BLaER1 treated with 17β-estradiol and CSF1 and Interleukin-3, amounts not matched to agents 10 nM and 100 nM (cell line): ENCODE measurements at regions not wholly inside any gene's neighbourhood (a gene's known extent, or its start where the extent isn't known, plus 50 kb on each side); places are given as distances from the start of the nearest gene placed in this dataset.

Source experiments
- H3K27ac ChIP-seq, 11 experiments: shearing (Covaris generic); formaldehyde crosslinking; 2 replicates each; pipeline ENCODE4 v1.8.1; 2022
- H3K27me3 ChIP-seq, 11 experiments: shearing (Covaris generic); formaldehyde crosslinking; 2 replicates each; pipeline ENCODE4 v1.8.1; 2022
- H3K36me3 ChIP-seq, 11 experiments: shearing (Covaris generic); formaldehyde crosslinking; 2 replicates each; pipeline ENCODE4 v1.8.1; 2022
- H3K4me1 ChIP-seq, 10 experiments: shearing (Covaris generic); formaldehyde crosslinking; 2 replicates each; pipeline ENCODE4 v1.8.1; 2022
- H3K4me2 ChIP-seq, 11 experiments: shearing (Covaris generic); formaldehyde crosslinking; 2 replicates each; pipeline ENCODE4 v1.8.1; 2022
- H3K4me3 ChIP-seq, 10 experiments: shearing (Covaris generic); formaldehyde crosslinking; 2 replicates each; pipeline ENCODE4 v1.8.1; 2022
- H3K9ac ChIP-seq, 11 experiments: shearing (Covaris generic); formaldehyde crosslinking; 2 replicates each; pipeline ENCODE4 v1.8.1; 2022
- H3K9me3 ChIP-seq, 11 experiments: shearing (Covaris generic); formaldehyde crosslinking; replicated peaks in 1 of 11; 2 replicates each; pipeline ENCODE4 v1.8.1; 2022
- H4K20me1 ChIP-seq, 11 experiments: shearing (Covaris generic); formaldehyde crosslinking; 2 replicates each; pipeline ENCODE4 v1.8.1; 2022
- Cebpa-rat ChIP-seq, 11 experiments: shearing (Covaris generic); IDR thresholded peaks; 2 replicates each; pipeline ENCODE4 v1.8.1; 2022

DNA sequence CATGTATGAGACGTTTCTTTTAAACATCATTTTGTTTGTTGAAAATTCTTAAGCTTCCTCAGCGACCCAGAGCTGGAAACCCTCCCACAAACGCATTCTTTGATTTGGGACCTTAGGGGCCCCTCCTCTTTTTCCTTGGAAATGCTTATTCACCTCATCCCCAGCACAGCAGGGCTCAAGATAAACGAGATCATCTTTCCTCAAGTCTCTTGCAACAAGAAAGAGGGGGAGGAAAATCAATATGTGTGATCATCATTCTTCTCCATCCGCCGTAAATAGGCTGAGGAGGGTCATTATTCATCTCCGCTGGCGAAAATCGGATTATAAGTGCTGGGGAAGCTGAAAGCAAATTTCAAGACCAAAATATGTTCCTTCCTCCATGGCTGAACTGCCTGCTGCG, 1415.2 kb downstream of the AACS start:
- H3K36me3 ChIP-seq, result no peaks in the 10 kb centered on the region
- no peaks in the 10 kb centered on the region for H3K4me1 ChIP-seq
- peaks cover 9 to 36% (median 16%) of the 10 kb centered on the region in 11 experiments for H3K9me3 ChIP-seq
- no peak overlapping the region for H3K9ac ChIP-seq
- H4K20me1 ChIP-seq, result no peaks in the 10 kb centered on the region
- H3K4me3 ChIP-seq, result no peak overlapping the region
- no peak overlapping the region for H3K4me2 ChIP-seq
- no peak for TF ChIP-seq Cebpa-rat (IDR thresholded peaks at IDR 0.05)
- H3K27me3 ChIP-seq, result no peaks in the 10 kb centered on the region
- H3K27ac ChIP-seq, result no peak overlapping the region

- H3K27ac ChIP-seq, result no peak overlapping the region
- no peak overlapping the region for H3K9ac ChIP-seq
- H4K20me1 ChIP-seq, result no peaks in the 10 kb centered on the region
- H3K4me2 ChIP-seq, result no peak overlapping the region
- H3K4me1 ChIP-seq, result no peaks in the 10 kb centered on the region
- H3K9me3 ChIP-seq, result peaks cover 0 to 24% (median 6%) of the 10 kb centered on the region in 11 experiments; a peak in 12 of 22 replicates
- no peak for TF ChIP-seq Cebpa-rat (IDR thresholded peaks at IDR 0.05)
- H3K4me3 ChIP-seq, result no peak overlapping the region
- no peaks in the 10 kb centered on the region for H3K36me3 ChIP-seq
- no peaks in the 10 kb centered on the region for H3K27me3 ChIP-seq
Measured at GRCh38 chr12:126481688-126482087, 1416.5 kb downstream of the AACS start.

DNA sequence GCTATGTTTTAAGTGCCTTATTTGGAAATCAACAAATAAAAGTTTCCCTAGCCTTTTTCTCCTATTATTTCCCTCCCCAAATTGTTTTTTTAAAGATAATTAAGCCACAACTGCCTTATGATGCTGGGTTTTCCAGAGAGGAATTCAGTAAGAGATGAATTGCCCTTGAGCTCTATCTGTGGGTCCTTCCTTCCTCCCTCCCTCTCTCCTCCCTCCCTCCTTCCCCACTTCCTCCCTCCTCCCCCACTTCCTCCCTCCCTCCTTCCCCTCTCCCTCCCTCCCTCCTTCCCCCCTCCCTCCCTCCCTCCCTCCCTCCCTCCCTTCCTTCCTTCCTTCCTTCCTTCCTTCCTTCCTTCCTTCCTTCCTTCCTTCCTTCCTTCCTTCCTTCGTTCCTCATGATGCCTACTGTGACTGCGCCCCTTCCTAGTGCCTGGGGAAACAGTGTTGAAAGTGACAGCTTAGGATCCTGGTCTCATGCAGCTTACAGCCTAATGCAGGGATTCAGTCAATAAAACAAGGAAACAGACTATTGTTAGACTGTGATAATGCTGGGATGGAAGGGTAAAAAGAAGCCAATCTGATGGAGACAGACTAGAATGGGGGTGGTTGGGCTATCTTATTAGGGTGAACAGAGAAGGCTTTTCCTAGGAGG, 1417.1 kb downstream of the AACS start:
- Histone ChIP-seq H3K4me2 (no peak overlapping the region), H3K36me3 (no peaks in the 10 kb centered on the region), H3K9me3 (peaks cover 0 to 18% (median 6%) of the 10 kb centered on the region in 11 experiments; a peak in 10 of 22 replicates), H3K27me3 (no peaks in the 10 kb centered on the region), H3K27ac (no peak overlapping the region), H4K20me1 (no peaks in the 10 kb centered on the region), H3K4me1 (no peaks in the 10 kb centered on the region), H3K4me3 (no peak overlapping the region), H3K9ac (no peak overlapping the region)
- no peak for TF ChIP-seq Cebpa-rat (IDR thresholded peaks at IDR 0.05)

DNA sequence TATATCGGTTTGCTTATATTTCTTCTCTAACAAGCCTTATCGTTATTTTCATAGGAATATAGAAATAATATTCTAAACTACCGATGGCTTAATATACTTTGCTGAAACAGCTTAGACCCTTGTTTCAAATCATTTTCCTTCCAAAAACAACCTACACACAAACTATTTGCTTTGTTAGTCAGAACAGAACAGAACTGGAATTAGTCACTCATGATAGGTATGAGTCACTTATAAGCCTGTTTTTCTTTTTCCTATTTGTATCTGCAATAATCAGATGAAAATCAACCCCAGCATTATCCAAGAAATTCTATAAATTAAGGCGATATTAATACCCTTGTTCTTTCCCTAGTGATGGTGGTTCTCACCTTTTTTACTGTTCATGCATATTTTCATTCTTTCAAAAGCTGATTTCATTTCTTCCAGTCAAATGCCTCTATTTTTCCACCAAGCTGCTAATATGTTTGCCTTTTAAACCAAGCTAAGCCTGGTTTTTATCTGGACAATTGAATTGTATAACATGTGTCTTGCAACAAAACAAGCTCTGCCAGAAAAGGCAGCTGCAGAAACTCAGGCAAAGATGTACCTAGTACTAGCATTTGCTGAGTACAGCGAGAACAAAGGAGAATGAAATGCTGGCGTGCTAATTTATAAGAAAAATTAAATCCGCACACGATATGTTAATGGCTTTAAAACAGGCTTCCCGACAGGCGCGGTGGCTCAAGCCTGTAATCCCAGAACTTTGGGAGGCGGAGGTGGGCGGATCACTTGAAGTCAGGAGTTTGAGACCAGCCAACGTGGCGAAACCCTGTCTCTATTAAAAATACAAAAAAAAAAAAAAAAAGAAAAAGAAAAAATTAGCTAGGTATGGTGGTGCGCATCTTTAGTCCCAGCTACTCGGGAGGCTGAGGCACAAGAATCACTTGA, 1418.2 kb downstream of the AACS start:
- no peak overlapping the region for H3K27ac ChIP-seq
- no peaks in the 10 kb centered on the region for H3K27me3 ChIP-seq
- H3K4me2 ChIP-seq, result no peak overlapping the region
- H3K36me3 ChIP-seq, result no peaks in the 10 kb centered on the region
- H3K9ac ChIP-seq, result no peak overlapping the region
- H3K9me3 ChIP-seq, result peaks cover 0 to 18% (median 6%) of the 10 kb centered on the region in 11 experiments; a peak in 10 of 22 replicates
- no peaks in the 10 kb centered on the region for H4K20me1 ChIP-seq
- H3K4me1 ChIP-seq, result no peaks in the 10 kb centered on the region
- no peak for TF ChIP-seq Cebpa-rat (IDR thresholded peaks at IDR 0.05)
- H3K4me3 ChIP-seq, result no peak overlapping the region

GRCh38 chr12:126487431-126487980, 1422.3 kb downstream of the AACS start:
- Histone ChIP-seq H4K20me1 (no peaks in the 10 kb centered on the region), H3K4me3 (no peak overlapping the region), H3K9ac (no peak overlapping the region), H3K27me3 (no peaks in the 10 kb centered on the region), H3K4me2 (no peak overlapping the region), H3K4me1 (no peaks in the 10 kb centered on the region), H3K36me3 (no peaks in the 10 kb centered on the region), H3K9me3 (peaks cover 15 to 25% (median 23%) of the 10 kb centered on the region in 11 experiments), H3K27ac (no peak overlapping the region)
- no peak for TF ChIP-seq Cebpa-rat (IDR thresholded peaks at IDR 0.05)

GRCh38 chr12:126488806-126489205, 1423.6 kb downstream of the AACS start:
- Histone ChIP-seq H3K4me1 (0 out of 20 replicates have a peak, but pooled peaks cover 0 to 6% (median 0%) of the 10 kb centered on the region in 10 experiments), H3K27me3 (no peaks in the 10 kb centered on the region), H3K4me3 (no peak overlapping the region), H3K27ac (no peak overlapping the region), H4K20me1 (no peaks in the 10 kb centered on the region), H3K9ac (no peak overlapping the region), H3K4me2 (no peak overlapping the region), H3K36me3 (no peaks in the 10 kb centered on the region), H3K9me3 (peaks cover 15 to 25% (median 23%) of the 10 kb centered on the region in 11 experiments)
- no peak for TF ChIP-seq Cebpa-rat (IDR thresholded peaks at IDR 0.05)

- H3K4me1 ChIP-seq, result 0 out of 20 replicates have a peak, but pooled peaks cover 0 to 7% (median 0%) of the 10 kb centered on the region in 10 experiments
- TF ChIP-seq Cebpa-rat (IDR thresholded peaks at IDR 0.05), result no peak
- no peak overlapping the region for H3K4me2 ChIP-seq
- no peaks in the 10 kb centered on the region for H3K27me3 ChIP-seq
- H3K27ac ChIP-seq, result no peak overlapping the region
- no peak overlapping the region for H3K9ac ChIP-seq
- H3K4me3 ChIP-seq, result no peak overlapping the region
- no peaks in the 10 kb centered on the region for H4K20me1 ChIP-seq
- peaks cover 15 to 25% (median 23%) of the 10 kb centered on the region in 11 experiments for H3K9me3 ChIP-seq
- no peaks in the 10 kb centered on the region for H3K36me3 ChIP-seq
Measured at GRCh38 chr12:126492181-126492580, 1426.9 kb downstream of the AACS start.

DNA sequence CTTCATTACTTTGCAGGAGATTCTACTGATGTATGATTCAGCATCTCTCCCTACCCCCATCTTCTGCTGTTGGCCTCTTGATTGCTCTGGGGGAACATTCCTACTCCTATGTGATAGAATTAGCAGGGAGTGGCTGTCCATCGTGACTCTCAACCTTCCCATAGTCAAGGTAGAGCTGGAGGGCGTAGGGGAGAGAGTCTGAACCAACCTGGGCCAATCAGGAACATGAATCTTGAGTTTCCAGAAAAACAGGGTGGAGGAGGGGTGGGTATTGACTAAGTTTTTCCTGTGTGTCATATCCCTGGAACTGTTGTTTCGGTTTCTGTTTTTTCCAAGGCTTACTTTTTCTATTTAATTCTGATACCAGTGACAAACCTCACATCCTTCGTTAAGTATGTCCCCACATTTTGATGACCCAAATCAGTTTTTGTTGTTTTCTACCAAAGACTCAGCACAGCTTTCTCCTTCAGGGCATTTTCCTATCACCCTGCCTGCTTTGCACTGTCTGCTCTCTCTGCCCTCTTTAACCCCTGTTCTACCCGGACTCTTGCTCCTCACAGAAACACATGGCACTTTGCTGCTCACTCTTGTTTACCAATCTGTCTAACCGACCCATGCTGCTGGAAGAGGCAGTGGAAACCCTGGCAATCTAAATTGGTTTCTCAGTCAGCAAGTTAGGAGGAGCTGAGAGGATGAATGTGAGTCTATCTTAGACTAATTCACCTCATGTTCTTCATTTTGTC, 1428.3 kb downstream of the AACS start:
- Histone ChIP-seq H3K27me3 (no peaks in the 10 kb centered on the region), H3K4me2 (peak overlapping the region in 3 of 11 experiments; percentile 1 to 17 (median 2); a peak in 2 of 22 replicates)

More for the DNA sequence above, 1428.3 kb downstream of the AACS start:
- Histone ChIP-seq H3K36me3 (no peaks in the 10 kb centered on the region), H3K4me1 (0 out of 20 replicates have a peak, but pooled peaks cover 0 to 7% (median 0%) of the 10 kb centered on the region in 10 experiments), H3K9ac (no peak overlapping the region), H3K4me3 (no peak overlapping the region), H4K20me1 (no peaks in the 10 kb centered on the region), H3K27ac (no peak overlapping the region), H3K9me3 (peaks cover 15 to 25% (median 23%) of the 10 kb centered on the region in 11 experiments)
- TF ChIP-seq Cebpa-rat (IDR thresholded peaks at IDR 0.05), result no peak
